H1 (cell line): ENCODE measurements at regions not wholly inside any gene's neighbourhood (a gene's known extent, or its start where the extent isn't known, plus 50 kb on each side); places are given as distances from the start of the nearest gene placed in this dataset.

Experiments used
- CBX8 ChIP-seq: fragments of 300-800, 300-1000 bp; sonication (generic); IDR thresholded peaks from 2 replicates; pipeline ENCODE4 v1.7.1; 2016; ENCODE audit warnings: low read depth, low read length, borderline replicate concordance
- CHD2 ChIP-seq: IDR thresholded peaks from 2 replicates; pipeline ENCODE4 v1.6.1; 2012; ENCODE audit warnings: low read length, improper control_type of control experiment
- GABPA ChIP-seq: IDR thresholded peaks from 2 replicates; pipeline ENCODE4 v1.6.1; 2011; ENCODE audit warnings: mild to moderate bottlenecking, low read length, moderate library complexity, borderline replicate concordance; ENCODE audit not compliant: insufficient read depth
- POLR2A ChIP-seq, 2 experiments: IDR thresholded peaks; 1 replicate in 1 of 2; 2 replicates in 1 of 2; pipeline ENCODE4 v1.6.1; 2011; ENCODE audit warnings: low read depth in 2 of 2, low read length in 2 of 2, mild to moderate bottlenecking in 2 of 2; ENCODE audit errors: control extremely low read depth in 1 of 2
- TAF1 ChIP-seq: IDR thresholded peaks from 2 replicates; pipeline ENCODE4 v1.6.1; 2011; ENCODE audit warnings: mild to moderate bottlenecking, low read depth, low read length
- TF ChIP-seq, protein P1 (sequence below), 3 experiments: IDR thresholded peaks; 1 replicate in 2 of 3; 2 replicates in 1 of 3; pipeline versions ENCODE4 v1.5.1 to v1.6.1; 2011; ENCODE audit warnings: low read length in 3 of 3, mild to moderate bottlenecking in 3 of 3, inconsistent platforms in 2 of 3, low read depth in 1 of 3, moderate library complexity in 1 of 3; ENCODE audit not compliant: insufficient read depth in 1 of 3; ENCODE audit errors: control extremely low read depth in 1 of 3

DNA sequence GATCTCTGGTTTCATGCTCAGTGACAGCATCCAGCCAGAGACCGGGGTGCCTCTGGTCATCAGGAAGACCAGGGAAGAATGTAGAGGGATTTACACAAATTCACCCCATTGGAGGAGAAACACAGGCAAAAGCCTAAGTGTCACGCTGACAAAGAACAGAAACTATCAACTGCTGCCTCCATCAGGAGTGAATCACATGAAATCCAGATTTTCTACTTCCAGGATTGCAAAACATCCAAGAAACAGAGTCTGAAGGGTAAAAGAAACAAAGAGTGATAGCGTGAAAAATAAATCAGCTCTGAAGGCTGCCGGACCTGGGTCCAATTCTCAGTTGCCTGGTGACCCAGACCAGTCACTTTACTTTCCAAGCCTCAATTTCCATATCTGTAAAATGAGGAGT, 136.1 kb upstream of the MAP1LC3B2 start:
- TF ChIP-seq, protein P1, sequence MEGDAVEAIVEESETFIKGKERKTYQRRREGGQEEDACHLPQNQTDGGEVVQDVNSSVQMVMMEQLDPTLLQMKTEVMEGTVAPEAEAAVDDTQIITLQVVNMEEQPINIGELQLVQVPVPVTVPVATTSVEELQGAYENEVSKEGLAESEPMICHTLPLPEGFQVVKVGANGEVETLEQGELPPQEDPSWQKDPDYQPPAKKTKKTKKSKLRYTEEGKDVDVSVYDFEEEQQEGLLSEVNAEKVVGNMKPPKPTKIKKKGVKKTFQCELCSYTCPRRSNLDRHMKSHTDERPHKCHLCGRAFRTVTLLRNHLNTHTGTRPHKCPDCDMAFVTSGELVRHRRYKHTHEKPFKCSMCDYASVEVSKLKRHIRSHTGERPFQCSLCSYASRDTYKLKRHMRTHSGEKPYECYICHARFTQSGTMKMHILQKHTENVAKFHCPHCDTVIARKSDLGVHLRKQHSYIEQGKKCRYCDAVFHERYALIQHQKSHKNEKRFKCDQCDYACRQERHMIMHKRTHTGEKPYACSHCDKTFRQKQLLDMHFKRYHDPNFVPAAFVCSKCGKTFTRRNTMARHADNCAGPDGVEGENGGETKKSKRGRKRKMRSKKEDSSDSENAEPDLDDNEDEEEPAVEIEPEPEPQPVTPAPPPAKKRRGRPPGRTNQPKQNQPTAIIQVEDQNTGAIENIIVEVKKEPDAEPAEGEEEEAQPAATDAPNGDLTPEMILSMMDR (IDR thresholded peaks at IDR 0.05; ENCODE audit: control extremely low read depth in 1 of 3, insufficient read depth in 1 of 3, low read depth in 1 of 3, low read length in 3 of 3) = no peak
- TF ChIP-seq TAF1 = no peak
- TF ChIP-seq GABPA = no peak
- no peak for TF ChIP-seq CHD2
- TF ChIP-seq POLR2A (IDR thresholded peaks at IDR 0.05; ENCODE audit: control extremely low read depth in 1 of 2, low read depth in 2 of 2, low read length in 2 of 2) = no peak
- no peak for TF ChIP-seq CBX8
